Ammon's horn (tissue), 1 donor: ENCODE measurements at regions not wholly inside any gene's neighbourhood (a gene's known extent, or its start where the extent isn't known, plus 50 kb on each side); places are given as distances from the start of the nearest gene placed in this dataset.
A peak's percentile ranks its signal among the peaks of the same experiment; 100 is the strongest.

Experiments used
- DNase-seq: peaks from one replicate; pipeline ENCODE4 v3.0.0-alpha.2; 2016; ENCODE audit warnings: low spot score

GRCh38 chr12:43179486-43179885, 372.5 kb downstream of the ADAMTS20 start:
- peak; percentile 2 for DNase-seq

DNA sequence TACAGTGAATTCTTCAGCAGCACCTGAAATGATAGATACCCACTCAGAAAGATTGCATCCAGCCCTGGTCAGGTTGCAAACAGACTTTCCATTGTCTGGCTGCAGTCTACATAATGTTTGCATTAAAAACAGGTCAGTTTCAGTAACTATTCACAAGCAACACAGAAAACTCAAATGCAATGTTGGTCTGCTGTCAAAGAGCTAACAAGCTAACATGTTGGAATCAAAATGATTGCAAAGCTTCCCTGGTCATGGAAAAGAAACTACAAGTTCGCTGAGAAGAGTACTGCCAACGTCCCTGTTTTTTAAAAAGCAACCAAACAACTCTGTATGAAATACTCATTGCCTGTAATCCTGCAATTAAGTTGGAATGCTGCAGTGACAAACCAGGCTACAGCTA, 374.7 kb downstream of the ADAMTS20 start:
- no peak for DNase-seq

GRCh38 chr12:43169115-43169681, 382.8 kb downstream of the ADAMTS20 start:
- DNase-seq: no peak

DNA sequence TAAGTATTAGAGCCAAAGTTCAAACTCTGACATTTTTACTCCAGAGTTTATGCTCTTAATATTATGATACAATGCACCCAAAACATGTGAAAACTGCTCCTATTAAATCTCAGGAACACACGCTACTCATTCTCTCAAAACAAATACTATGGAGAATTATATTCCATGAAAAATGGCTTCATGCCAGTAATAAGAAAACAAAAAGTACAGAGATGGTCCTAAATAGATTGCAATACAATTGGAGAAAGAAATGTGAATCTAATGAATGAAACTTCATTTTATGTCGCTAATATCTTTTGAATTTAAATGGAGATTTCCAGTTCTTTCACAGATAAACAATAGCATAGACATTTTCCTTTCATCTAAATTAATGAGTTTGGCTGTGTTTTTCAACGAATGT, 384.3 kb downstream of the ADAMTS20 start:
- no peak for DNase-seq

DNA sequence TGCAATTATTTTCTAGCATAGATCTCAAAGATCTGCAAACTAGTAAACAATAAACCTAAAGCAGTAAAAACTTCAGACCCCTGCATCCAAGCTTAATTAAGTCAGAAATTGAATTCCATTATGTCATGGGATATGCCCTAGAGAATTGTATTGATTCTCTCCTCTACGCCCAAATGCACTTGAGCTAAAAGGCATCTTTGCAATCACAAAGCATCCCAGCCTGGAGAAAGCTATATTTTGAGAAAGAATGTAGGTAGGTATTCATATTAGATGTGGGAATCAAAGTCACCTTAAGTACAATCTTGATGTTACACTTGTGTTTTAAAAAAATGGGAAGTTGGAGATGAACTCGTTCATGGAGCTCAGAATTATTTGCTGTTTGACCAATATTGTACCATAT, 386.7 kb downstream of the ADAMTS20 start:
- DNase-seq: no peak

GRCh38 chr12:43162138-43162537, 389.9 kb downstream of the ADAMTS20 start:
- no peak for DNase-seq

DNA sequence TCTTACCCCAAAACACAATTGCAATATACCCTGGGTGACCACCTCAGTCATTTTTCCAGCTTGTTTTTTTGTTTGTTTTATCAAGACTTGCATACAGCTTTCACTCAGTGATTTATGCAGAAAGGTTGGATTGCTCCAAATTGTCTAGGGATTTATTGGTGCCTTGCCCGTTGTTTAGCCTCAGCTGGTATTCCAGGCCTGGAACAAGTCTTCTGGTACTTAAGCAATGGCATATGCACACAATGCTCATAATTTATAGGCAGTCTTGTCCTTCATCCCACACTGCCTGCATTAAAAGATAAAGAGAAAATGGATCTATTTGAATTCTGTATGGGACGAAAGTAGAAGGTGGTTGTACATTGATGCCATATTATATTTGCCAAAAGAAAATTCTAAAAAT, 392.5 kb downstream of the ADAMTS20 start:
- no peak for DNase-seq

DNA sequence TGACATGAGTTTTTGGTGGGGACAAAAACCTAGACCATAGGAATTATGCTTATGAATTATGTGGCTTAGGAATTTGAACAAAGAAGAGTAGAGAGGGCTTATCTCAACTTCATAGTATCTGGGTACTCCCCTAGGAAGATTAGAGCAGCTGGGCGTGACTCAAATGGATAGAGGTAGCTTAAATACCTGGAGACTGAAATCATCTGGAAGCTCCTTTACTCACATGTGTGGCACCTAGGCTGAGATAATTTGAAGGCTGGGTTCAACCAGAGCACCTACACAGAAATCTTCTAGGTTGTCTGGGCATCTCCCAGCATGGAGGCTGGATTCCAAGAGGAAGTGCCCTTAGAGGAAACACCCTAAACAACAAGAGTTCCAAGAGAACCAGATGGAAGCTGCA, 393.9 kb downstream of the ADAMTS20 start:
- DNase-seq: no peak

DNA sequence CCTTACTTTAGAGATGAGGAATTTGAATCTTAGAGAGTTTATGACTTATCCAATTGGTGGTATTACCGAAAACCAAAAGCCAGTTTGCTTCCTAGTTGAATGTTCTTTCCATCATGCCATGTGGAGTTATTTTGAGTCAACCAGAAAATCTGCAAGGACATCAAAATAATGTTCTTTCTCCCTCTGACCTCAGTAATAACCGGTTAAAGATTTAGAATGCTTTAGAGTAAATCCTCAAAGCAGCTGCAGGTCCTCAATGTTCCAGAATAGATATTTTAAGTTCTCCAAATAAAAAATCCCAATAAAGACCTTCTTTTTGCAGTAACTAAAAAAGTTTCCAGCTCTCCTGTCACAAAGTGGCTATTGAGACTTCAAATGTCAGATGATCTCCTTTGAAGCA, 396.6 kb downstream of the ADAMTS20 start:
- DNase-seq: no peak

GRCh38 chr12:43154498-43155045, 397.4 kb downstream of the ADAMTS20 start:
- DNase-seq: no peak

GRCh38 chr12:43151441-43151981, 400.5 kb downstream of the ADAMTS20 start:
- DNase-seq: no peak

DNA sequence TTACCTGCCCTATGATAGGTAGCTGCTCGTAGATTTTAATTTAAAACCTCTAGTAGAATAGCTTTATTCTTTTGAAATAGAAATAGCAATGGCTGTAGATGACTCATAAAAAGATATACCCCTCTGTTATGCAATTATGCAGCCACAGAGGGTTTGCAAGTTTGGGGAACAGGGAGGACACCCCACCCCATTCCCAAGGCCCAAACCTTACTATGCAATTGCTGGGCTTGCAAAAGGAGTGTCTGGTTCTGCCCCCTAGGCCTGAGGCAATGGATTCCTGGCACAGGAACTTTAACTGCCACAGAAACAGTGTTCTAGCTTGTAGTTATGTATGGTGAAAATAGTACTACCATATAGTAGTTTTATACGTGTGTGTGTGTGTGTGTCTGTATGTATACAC, 403.3 kb downstream of the ADAMTS20 start:
- no peak for DNase-seq

- DNase-seq: no peak
Measured at GRCh38 chr12:43147878-43148277, 404.1 kb downstream of the ADAMTS20 start.

- DNase-seq: no peak
Measured at GRCh38 chr12:43145481-43145880, 406.5 kb downstream of the ADAMTS20 start.

DNA sequence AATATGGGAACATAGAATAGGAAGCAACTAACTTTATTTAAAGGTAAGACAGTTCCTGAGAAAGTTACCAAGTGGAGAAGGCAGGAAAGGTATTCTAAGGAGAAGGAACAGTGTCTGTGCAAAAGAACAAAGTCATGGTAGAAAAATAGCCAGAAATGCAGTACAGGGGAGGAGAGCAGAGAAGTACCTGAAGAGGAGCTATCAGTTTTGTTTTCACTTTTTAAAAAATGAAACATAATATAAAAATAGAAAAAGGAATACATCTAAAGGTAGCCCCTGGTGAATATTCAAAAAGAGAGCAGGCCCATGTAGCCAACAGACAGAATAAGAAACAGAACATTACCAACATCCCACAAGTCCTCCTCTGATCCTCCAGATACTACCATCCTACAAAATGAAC, 408.7 kb downstream of the ADAMTS20 start:
- no peak for DNase-seq

DNA sequence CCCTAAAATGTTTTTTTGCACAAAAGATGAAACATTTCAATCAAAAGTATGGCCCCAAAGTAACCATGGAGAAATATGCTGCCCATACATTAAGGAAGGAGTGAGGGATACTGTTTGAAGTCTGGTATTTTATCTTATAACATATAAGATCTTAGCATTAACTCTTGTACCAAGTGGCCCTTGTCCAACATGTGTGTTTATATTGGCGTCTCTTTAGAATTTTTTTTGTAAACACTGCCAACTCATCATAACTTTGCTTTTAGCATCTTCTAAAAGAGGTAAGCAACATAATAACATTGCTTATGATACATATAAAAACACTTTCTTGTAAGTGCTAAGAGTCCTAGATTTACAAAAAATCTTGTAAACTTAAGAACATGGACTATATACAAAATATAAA, 419.7 kb downstream of the ADAMTS20 start:
- DNase-seq: no peak

DNA sequence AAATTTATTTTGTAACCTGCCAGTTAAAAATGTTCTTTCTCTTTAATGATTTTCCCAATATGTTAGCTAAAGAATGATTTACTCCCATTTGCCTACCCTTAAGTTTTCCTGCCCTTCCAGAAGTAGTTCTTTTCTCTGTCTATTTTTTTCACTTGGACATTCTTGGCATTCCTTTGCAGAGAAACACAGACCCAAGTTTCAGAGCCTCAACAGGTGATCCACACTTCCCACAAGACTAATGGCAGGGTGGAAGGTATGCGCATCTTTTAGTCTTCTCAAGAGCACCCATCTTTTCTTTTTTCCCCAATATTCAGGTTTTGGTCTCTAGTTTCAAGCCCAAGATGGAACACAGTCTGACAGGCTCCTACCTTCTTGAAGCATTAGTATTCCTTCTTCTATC, 420.7 kb downstream of the ADAMTS20 start:
- no peak for DNase-seq

DNA sequence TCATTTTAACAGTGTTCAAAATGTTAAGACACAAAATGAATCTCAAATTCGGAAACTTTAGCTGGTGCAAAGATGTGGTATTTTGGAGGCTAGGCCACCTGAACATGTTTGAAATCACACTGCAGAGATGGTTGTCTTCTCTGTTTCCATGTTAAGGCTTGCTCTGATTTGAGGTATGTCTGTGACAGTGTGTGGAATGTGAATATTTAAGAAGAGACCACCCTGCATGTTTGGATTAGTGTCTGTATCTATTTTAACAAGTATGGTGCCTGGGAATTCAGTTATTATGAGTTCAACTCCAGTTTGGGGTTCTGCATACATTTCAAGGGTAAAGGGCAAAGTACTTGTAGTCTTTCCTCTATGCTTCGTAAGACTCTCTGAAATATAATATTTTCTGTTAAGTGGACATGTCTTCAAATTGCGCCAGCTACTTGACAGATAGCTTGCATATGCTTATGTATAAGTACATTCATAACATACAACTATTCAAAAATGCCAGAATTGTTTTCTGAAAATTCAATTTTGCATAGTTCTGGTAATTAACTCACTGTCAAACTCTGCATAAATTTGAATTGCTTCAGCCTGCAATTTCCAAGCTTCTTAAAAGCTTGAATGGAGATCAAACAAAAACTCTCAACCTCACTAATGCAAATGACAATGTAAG, 424.0 kb downstream of the ADAMTS20 start:
- DNase-seq: no peak

- no peak for DNase-seq
Measured at GRCh38 chr12:43126652-43127375, 425.2 kb downstream of the ADAMTS20 start.

GRCh38 chr12:43123461-43123860, 428.5 kb downstream of the ADAMTS20 start:
- no peak for DNase-seq

- no peak for DNase-seq
Measured at GRCh38 chr12:43120150-43120549, 431.9 kb downstream of the ADAMTS20 start.

DNA sequence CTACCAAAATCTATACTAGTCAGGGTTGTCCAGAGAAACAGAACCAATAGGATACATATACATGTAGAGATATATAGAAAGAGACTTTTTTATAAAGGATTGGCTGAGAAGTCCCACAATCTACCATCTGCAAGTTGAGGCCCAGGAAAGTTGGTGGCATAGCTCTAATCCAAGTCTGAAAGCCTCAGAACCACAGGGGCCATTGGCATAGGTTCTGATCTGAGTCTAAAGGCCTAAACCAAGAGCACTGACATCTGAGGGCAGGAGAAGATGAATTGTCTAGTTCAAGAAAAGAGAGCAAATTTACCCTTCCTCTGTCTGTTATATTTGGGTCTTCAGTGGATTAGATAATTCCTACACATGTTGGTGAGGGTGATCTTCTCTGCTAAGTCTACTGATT, 433.1 kb downstream of the ADAMTS20 start:
- DNase-seq: no peak

GRCh38 chr12:43118234-43118633, 433.8 kb downstream of the ADAMTS20 start:
- DNase-seq: no peak
